Activated CD8-positive, alpha-beta T cell treated with anti-CD3 and anti-CD28 coated beads for 36 hours (primary cell): ENCODE measurements at regions not wholly inside any gene's neighbourhood (a gene's known extent, or its start where the extent isn't known, plus 50 kb on each side); places are given as distances from the start of the nearest gene placed in this dataset.

ENCODE experiments used
- ATAC-seq: fragments of 200-7000 bp; cut with Tn5 transposase; one replicate; pipeline ENCODE4 v1.10.0; 2021; ENCODE audit warnings: mild to moderate bottlenecking, moderate library complexity
- CTCF ChIA-PET: fragments of 350-600 bp; sonication (Branson Sonifier 250); formaldehyde crosslinking; loops from one replicate; lab custom pipeline; 2021; ENCODE audit warnings: antibody characterized with exemption; lab: Charles Lee
- POLR2A ChIA-PET: fragments of 350-600 bp; sonication (Branson Sonifier 250); formaldehyde crosslinking; loops from one replicate; lab custom pipeline; 2021; ENCODE audit warnings: antibody characterized with exemption; lab: Charles Lee
- DNase-seq: peaks from one replicate; pipeline ENCODE4 v3.0.0-alpha.2; 2020
- H3K27ac Mint-ChIP-seq: one replicate; pipeline ENCODE4 v1.8.0; 2021; ENCODE audit warnings: mild to moderate bottlenecking, mixed read lengths
- H3K27me3 Mint-ChIP-seq: one replicate; pipeline ENCODE4 v1.8.0; 2021; ENCODE audit warnings: mixed read lengths
- H3K36me3 Mint-ChIP-seq: one replicate; pipeline ENCODE4 v1.8.0; 2021; ENCODE audit warnings: low read depth, mixed read lengths
- H3K4me1 Mint-ChIP-seq: one replicate; pipeline ENCODE4 v1.8.0; 2021; ENCODE audit warnings: low read depth, mixed read lengths
- H3K4me3 Mint-ChIP-seq: one replicate; pipeline ENCODE4 v1.8.0; 2021; ENCODE audit warnings: mild to moderate bottlenecking, moderate library complexity, mixed read lengths
- H3K9me3 Mint-ChIP-seq: one replicate; pipeline ENCODE4 v1.8.0; 2021; ENCODE audit warnings: mixed read lengths
- intact Hi-C: fragments of 100-400 bp; cut with micrococcal nuclease; formaldehyde crosslinking; loops from one replicate; pipeline ENCODE4 v1.10.0; 2022
- TF ChIP-seq, protein P1 (sequence below): fragments of 200-600 bp; IDR thresholded peaks from one replicate; pipeline ENCODE4 v1.8.0; 2022; ENCODE audit warnings: antibody characterized with exemption, mild to moderate bottlenecking

DNA sequence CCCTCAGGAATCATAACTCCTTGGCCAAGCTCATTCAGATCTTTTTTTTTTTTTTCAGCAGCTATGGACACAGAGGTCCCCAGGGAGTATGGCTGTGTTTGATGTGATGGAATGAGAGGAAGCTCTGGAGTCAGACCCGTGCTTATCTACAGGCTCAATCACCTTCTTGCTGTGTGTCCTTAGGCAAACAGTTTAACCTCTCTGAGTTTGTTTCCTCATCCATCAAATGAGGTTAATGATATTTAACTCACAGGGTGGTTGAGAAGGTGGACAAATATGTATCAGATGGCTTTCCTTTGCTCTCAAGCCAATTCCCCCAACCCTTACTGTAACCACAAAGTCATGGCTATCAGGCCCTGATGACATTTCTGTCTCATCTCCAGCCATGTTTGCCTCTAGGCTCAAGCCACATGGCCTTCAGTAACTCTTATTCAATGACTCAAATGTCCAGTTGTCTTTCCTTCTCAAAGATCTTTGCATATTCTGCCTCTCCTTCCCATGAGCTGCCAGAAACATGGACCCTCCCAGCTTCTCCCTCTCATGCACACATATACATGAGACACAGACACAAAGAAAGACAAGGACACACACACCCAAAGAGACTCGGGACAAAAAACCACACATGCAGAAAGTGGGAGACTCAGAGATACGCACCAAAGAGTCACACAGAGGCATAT, 303.5 kb upstream of the KAZN start:
- no peak for ATAC-seq
- Mint-ChIP-seq H3K27me3 (peaks cover 7% of the 10 kb centered on the region), H3K27ac (no peak overlapping the region), H3K9me3 (no peaks in the 10 kb centered on the region), H3K4me1 (no peaks in the 10 kb centered on the region), H3K4me3 (no peak overlapping the region), H3K36me3 (no peaks in the 10 kb centered on the region)
- intact Hi-C loops: no loop called here
- CTCF ChIA-PET: no interaction called here
- no peak for DNase-seq
- TF ChIP-seq, protein P1, sequence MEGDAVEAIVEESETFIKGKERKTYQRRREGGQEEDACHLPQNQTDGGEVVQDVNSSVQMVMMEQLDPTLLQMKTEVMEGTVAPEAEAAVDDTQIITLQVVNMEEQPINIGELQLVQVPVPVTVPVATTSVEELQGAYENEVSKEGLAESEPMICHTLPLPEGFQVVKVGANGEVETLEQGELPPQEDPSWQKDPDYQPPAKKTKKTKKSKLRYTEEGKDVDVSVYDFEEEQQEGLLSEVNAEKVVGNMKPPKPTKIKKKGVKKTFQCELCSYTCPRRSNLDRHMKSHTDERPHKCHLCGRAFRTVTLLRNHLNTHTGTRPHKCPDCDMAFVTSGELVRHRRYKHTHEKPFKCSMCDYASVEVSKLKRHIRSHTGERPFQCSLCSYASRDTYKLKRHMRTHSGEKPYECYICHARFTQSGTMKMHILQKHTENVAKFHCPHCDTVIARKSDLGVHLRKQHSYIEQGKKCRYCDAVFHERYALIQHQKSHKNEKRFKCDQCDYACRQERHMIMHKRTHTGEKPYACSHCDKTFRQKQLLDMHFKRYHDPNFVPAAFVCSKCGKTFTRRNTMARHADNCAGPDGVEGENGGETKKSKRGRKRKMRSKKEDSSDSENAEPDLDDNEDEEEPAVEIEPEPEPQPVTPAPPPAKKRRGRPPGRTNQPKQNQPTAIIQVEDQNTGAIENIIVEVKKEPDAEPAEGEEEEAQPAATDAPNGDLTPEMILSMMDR: no peak
- POLR2A ChIA-PET: interaction anchor here (0.6 kb wide), 1 partner anchor 50 kb away, joined by 3 read pairs; no protein-coding TSS in a partner anchor

DNA sequence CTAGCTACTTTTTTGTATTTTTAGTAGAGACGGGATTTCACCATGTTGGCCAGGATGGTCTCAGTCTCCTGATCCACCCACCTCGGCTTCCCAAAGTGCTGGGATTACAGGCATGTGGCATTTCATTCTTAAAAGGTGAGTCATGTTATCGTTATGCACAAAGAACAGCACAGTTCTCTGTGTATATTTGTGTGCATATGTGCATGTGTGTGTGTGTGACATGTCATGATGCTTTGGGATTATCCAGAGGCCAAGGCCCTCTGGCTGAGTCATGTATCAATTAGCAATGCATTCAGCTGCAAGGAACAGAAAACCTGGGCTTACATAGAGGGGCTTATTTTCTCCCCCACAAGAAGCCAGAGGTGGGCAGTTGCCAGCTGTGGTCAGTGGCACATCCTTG, 301.7 kb upstream of the KAZN start:
- ATAC-seq (no peak), DNase-seq (no peak)
- TF ChIP-seq, protein P1: no peak
- intact Hi-C loops: no loop called here
- H3K27me3 Mint-ChIP-seq: peaks cover 6% of the 10 kb centered on the region
- no peaks in the 10 kb centered on the region for H3K4me1 Mint-ChIP-seq
- no peaks in the 10 kb centered on the region for H3K9me3 Mint-ChIP-seq
- H3K27ac Mint-ChIP-seq: no peak overlapping the region
- no peak overlapping the region for H3K4me3 Mint-ChIP-seq
- POLR2A ChIA-PET: no interaction called here
- H3K36me3 Mint-ChIP-seq: no peaks in the 10 kb centered on the region
- CTCF ChIA-PET: no interaction called here

DNA sequence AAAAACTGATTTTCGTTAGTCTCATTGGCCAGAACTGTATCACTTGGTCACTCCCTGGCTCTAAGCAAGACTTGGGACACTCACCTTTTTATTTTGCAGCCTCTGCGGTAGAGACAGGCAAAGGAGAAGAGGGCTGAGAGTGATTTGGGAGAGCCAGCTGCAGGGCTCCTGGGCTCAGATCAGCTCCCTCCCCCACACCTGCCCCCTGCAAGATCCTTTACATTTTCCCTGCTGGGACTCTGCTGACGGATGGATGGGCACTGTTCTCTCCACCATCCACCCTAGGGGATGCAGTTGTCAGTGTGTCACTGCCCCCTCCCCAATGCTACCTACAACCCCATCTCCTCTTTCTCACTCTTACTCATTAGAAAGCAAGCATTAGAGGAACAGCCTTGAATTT, 301.1 kb upstream of the KAZN start:
- intact Hi-C loops: no loop called here

DNA sequence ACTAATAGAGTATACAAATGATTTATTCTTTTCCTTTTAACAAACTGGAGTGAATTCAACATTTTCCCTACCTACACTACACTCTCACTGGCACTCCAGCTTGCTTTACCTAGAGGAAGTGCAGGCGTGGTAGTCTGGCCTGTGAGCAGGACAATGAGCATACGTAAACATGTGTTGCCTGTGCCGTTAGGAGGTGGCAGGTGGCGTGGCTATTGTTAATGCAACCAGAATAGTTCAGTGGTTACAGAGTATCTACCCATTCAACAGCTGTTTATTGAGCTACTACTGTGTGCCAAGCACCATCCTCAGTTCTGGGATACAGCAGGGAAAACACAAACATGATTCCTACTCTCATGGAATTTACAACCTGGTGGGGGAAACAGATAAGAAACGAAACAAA, 299.7 kb upstream of the KAZN start:
- DNase-seq (no peak), ATAC-seq (no peak)
- Mint-ChIP-seq H3K27ac (no peak overlapping the region), H3K36me3 (no peaks in the 10 kb centered on the region), H3K4me1 (no peaks in the 10 kb centered on the region), H3K4me3 (no peak overlapping the region), H3K27me3 (peaks cover 5% of the 10 kb centered on the region), H3K9me3 (no peaks in the 10 kb centered on the region)
- intact Hi-C loops: no loop called here
- ChIA-PET CTCF (no interaction called here), POLR2A (no interaction called here)
- TF ChIP-seq, protein P1: no peak

More for the DNA sequence above, 301.1 kb upstream of the KAZN start:
- Mint-ChIP-seq H3K9me3 (no peaks in the 10 kb centered on the region), H3K27ac (no peak overlapping the region), H3K4me3 (no peak overlapping the region), H3K36me3 (no peaks in the 10 kb centered on the region), H3K4me1 (no peaks in the 10 kb centered on the region), H3K27me3 (peaks cover 6% of the 10 kb centered on the region)
- ATAC-seq (no peak), DNase-seq (no peak)
- CTCF ChIA-PET: no interaction called here
- TF ChIP-seq, protein P1: no peak
- POLR2A ChIA-PET: no interaction called here

DNA sequence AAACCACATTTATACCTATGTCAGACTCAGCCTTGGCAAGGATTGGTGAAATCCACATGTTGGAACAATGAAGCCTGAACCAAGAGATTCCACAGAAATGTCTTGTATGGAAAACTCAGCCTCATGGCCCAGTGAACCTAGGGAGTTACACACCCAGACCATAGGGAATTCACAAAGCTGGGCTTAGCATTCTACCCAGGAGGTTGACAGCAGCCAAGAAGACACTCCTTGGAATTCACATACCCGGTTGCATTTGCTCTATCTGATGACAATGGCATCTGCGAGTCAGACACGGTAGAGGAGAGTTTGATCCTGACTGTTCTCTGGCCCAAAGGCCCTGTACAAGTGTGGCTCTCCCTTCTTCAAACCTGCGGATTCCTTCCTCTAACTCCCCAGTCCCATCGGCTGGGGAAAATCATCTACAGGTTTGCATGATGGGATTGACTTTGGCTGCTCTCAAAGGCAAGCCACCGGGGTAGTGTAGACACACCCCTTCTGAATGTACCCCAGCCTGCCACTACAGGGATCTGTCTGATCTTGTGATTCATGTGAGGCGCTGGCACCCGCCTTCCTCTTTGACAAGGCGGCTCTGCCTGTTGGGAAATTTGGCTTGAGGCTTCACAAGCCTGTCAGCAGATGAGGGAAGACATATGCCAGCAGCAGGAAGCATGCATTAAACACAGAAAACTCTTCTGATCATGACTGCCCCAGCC, 297.3 kb upstream of the KAZN start:
- TF ChIP-seq, protein P1: no peak
- Mint-ChIP-seq H3K4me1 (no peaks in the 10 kb centered on the region), H3K27me3 (peaks cover 5% of the 10 kb centered on the region), H3K4me3 (no peak overlapping the region), H3K36me3 (no peaks in the 10 kb centered on the region), H3K9me3 (no peaks in the 10 kb centered on the region), H3K27ac (no peak overlapping the region)
- DNase-seq: no peak
- intact Hi-C loops: no loop called here
- POLR2A ChIA-PET: no interaction called here
- no peak for ATAC-seq
- CTCF ChIA-PET: no interaction called here
